ENCODE measurements at regions not wholly inside any gene's neighbourhood (a gene's known extent, or its start where the extent isn't known, plus 50 kb on each side); places are given as distances from the start of the nearest gene placed in this dataset.

DNA sequence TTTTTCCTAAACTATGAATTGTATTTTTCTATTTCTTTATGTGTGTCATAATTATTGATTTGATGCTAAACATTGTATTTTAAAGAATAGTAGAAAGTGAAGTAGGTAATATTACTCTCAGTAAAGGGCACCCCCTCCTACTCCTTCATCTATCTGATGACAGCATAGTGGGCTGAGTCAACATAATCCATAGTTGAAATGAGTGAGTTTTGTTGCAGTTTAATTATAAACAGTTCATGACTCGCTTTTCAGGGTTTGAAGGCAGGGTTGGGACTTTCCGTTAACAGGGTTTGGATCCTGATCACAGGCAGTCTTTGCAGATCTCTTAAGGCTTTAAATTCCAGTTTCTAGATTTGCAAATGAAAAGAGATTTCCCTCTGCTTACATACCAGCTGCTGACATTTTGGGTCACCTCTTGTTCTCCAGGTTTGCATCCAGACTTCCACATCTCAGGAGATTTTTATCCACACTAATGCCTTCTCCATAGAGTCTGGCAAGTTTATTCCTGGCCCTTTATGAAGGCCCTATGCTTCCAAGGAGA lies 54.0 kb upstream of the TACR3 start:
- TF ChIP-seq POLR2A (IDR thresholded peaks at IDR 0.05), result no peak
- TF ChIP-seq, protein P1, sequence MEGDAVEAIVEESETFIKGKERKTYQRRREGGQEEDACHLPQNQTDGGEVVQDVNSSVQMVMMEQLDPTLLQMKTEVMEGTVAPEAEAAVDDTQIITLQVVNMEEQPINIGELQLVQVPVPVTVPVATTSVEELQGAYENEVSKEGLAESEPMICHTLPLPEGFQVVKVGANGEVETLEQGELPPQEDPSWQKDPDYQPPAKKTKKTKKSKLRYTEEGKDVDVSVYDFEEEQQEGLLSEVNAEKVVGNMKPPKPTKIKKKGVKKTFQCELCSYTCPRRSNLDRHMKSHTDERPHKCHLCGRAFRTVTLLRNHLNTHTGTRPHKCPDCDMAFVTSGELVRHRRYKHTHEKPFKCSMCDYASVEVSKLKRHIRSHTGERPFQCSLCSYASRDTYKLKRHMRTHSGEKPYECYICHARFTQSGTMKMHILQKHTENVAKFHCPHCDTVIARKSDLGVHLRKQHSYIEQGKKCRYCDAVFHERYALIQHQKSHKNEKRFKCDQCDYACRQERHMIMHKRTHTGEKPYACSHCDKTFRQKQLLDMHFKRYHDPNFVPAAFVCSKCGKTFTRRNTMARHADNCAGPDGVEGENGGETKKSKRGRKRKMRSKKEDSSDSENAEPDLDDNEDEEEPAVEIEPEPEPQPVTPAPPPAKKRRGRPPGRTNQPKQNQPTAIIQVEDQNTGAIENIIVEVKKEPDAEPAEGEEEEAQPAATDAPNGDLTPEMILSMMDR (IDR thresholded peaks at IDR 0.05), result no peak
